ENCODE measurements at regions not wholly inside any gene's neighbourhood (a gene's known extent, or its start where the extent isn't known, plus 50 kb on each side); places are given as distances from the start of the nearest gene placed in this dataset.

DNA sequence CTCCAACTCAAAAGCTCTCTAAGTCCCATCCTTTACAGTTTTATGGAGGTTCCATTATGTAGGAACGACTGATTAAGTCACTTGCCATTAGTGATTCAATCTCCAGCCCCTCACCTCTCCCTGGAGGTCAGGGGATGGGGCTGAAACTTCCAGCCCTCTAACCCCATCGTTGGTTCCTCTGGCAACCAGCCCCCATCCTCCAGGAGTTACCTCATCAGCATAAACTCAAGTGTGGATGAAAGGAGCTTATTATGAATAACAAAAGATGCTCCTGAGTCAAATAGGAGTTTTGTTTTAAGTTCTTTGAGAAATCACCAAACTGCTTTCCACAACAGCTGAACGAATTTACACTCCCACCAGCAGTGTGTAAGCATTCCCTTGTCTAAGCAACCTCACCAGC lies 494.3 kb upstream of the AUTS2 start:
- Histone ChIP-seq H3K56ac (replicated peaks; ENCODE audit: insufficient read length, low read depth, low read length) (no peak overlapping the region), H4K91ac (replicated peaks; ENCODE audit: insufficient read length, low read length) (no peak overlapping the region), H4K20me1 (replicated peaks in 1 of 2; ENCODE audit: control insufficient read depth in 1 of 2, insufficient read depth in 2 of 2, low read length in 2 of 2) (no peaks in the 10 kb centered on the region), H3K4me3 (ENCODE audit: extremely low read depth in 1 of 4, insufficient read depth in 2 of 4, low read depth in 3 of 4, low read length in 4 of 4) (no peak overlapping the region; a peak in 1 of 8 replicates), H4K8ac (ENCODE audit: extremely low read depth, insufficient read depth, low read length) (no peak overlapping the region), H3K18ac (ENCODE audit: extremely low read depth, low read length) (no peak overlapping the region), H3K27me3 (replicated peaks in 1 of 4; ENCODE audit: control insufficient read depth in 3 of 4, extremely low read depth in 1 of 4, insufficient read depth in 3 of 4, low read length in 3 of 4) (no peaks in the 10 kb centered on the region), H3K23me2 (ENCODE audit: low read depth, low read length) (no peaks in the 10 kb centered on the region), H3K4me1 (replicated peaks in 1 of 4; ENCODE audit: control insufficient read depth in 3 of 4, insufficient read depth in 4 of 4, low read length in 3 of 4) (peaks cover 5 to 20% (median 10%) of the 10 kb centered on the region in 4 experiments; a peak in 6 of 7 replicates), H2BK15ac (ENCODE audit: low read length) (no peak overlapping the region), H3K79me1 (ENCODE audit: low read depth, low read length) (no peaks in the 10 kb centered on the region), H4K5ac (ENCODE audit: insufficient read length, low read depth, low read length) (no peak overlapping the region), H2BK12ac (ENCODE audit: low read depth, low read length) (no peak overlapping the region), H2AFZ (ENCODE audit: low read length) (no peak overlapping the region), H3K9me3 (ENCODE audit: insufficient read depth in 2 of 2, low read depth in 1 of 2, low read length in 1 of 2) (no peaks in the 10 kb centered on the region), H3K14ac (ENCODE audit: insufficient read length) (no peak overlapping the region), H3K79me2 (ENCODE audit: control insufficient read depth in 1 of 2, insufficient read depth in 2 of 2, low read length in 2 of 2) (no peaks in the 10 kb centered on the region), H3K4me2 (ENCODE audit: insufficient read depth in 1 of 2, low read depth in 2 of 2, low read length in 2 of 2) (peak overlapping the region; percentile 32 to 60; a peak in 3 of 4 replicates), H3K9ac (replicated peaks in 1 of 4; ENCODE audit: extremely low read depth in 1 of 4, low read depth in 3 of 4, low read length in 3 of 4) (no peak overlapping the region), H2BK120ac (replicated peaks; ENCODE audit: low read depth, low read length) (no peak overlapping the region), H3K36me3 (ENCODE audit: control insufficient read depth in 2 of 4, insufficient read depth in 4 of 4, low read length in 3 of 4) (no peaks in the 10 kb centered on the region), H2BK20ac (ENCODE audit: low read length) (no peak overlapping the region), H3K4ac (replicated peaks; ENCODE audit: insufficient read length, low read depth, low read length) (no peak overlapping the region), H2AK5ac (ENCODE audit: low read depth, low read length) (no peak overlapping the region), H2BK5ac (ENCODE audit: low read depth, low read length) (no peak overlapping the region), H3K23ac (ENCODE audit: insufficient read length) (no peak overlapping the region), H3K27ac (ENCODE audit: low read depth, low read length) (no peak overlapping the region)
- POLR2A ChIA-PET (ENCODE audit: partially characterized antibody) = no interaction called here
- CTCF ChIA-PET (ENCODE audit: partially characterized antibody) = interaction anchor here (0.7 to 1.4 kb wide), 2 partner anchors 108 to 538 kb away, joined by 3 to 5 read pairs; no protein-coding TSS in a partner anchor
- peak in 1 of 2 experiments; percentile 56 for DNase-seq (ENCODE audit: low read depth in 1 of 2, low spot score in 2 of 2)
- FAIRE-seq = peak; percentile 93
- WGBS, 2 experiments (ENCODE audit: extremely low coverage in 1 of 2, insufficient coverage in 1 of 2, insufficient read length in 1 of 2, insufficient replicate concordance in 2 of 2, low coverage in 1 of 2, low lambda C conversion rate in 2 of 2, missing lambda C conversion rate in 1 of 2) = 12% methylated on average over 3 of the region's 3 CpGs; no CpG with 5 or more reads in 1 of the 2 experiments
- TF ChIP-seq, protein P1, sequence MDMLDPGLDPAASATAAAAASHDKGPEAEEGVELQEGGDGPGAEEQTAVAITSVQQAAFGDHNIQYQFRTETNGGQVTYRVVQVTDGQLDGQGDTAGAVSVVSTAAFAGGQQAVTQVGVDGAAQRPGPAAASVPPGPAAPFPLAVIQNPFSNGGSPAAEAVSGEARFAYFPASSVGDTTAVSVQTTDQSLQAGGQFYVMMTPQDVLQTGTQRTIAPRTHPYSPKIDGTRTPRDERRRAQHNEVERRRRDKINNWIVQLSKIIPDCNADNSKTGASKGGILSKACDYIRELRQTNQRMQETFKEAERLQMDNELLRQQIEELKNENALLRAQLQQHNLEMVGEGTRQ (IDR thresholded peaks at IDR 0.05; ENCODE audit: low read length) = no peak
- TF ChIP-seq, protein P2, sequence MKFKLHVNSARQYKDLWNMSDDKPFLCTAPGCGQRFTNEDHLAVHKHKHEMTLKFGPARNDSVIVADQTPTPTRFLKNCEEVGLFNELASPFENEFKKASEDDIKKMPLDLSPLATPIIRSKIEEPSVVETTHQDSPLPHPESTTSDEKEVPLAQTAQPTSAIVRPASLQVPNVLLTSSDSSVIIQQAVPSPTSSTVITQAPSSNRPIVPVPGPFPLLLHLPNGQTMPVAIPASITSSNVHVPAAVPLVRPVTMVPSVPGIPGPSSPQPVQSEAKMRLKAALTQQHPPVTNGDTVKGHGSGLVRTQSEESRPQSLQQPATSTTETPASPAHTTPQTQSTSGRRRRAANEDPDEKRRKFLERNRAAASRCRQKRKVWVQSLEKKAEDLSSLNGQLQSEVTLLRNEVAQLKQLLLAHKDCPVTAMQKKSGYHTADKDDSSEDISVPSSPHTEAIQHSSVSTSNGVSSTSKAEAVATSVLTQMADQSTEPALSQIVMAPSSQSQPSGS (IDR thresholded peaks at IDR 0.05; ENCODE audit: low read length) = peak; percentile 53; the same call in 1 of the 2 replicates
- no peak for TF ChIP-seq RBBP5 (IDR thresholded peaks at IDR 0.05; ENCODE audit: borderline replicate concordance, low read depth, low read length)
- no peak for TF ChIP-seq KDM4A (IDR thresholded peaks at IDR 0.05; ENCODE audit: low read depth, low read length, severe bottlenecking)
- 0 out of 2 replicates have a peak, but pooled peaks have one; percentile 18 for TF ChIP-seq TCF12 (IDR thresholded peaks at IDR 0.05; ENCODE audit: low read depth, low read length)
- TF ChIP-seq JUND (IDR thresholded peaks at IDR 0.05; ENCODE audit: low read length) = peak; percentile 36; the same call in 1 of the 2 replicates
- peak; percentile 57 for TF ChIP-seq CEBPB (IDR thresholded peaks at IDR 0.05; ENCODE audit: low read depth, low read length)
- TF ChIP-seq POU5F1 (IDR thresholded peaks at IDR 0.05; ENCODE audit: low read depth, low read length) = 0 out of 2 replicates have a peak, but pooled peaks have one; percentile 57
- TF ChIP-seq CHD1 (IDR thresholded peaks at IDR 0.05; ENCODE audit: low read depth, low read length) = no peak
- no peak for TF ChIP-seq TEAD4 (IDR thresholded peaks at IDR 0.05; ENCODE audit: low read depth, low read length)
- TF ChIP-seq EP300 (IDR thresholded peaks at IDR 0.05; ENCODE audit: borderline replicate concordance in 1 of 2, low read depth in 2 of 2, low read length in 2 of 2) = no peak

Data from H1 (cell line).